ENCODE measurements at regions not wholly inside any gene's neighbourhood (a gene's known extent, or its start where the extent isn't known, plus 50 kb on each side); places are given as distances from the start of the nearest gene placed in this dataset.

DNA sequence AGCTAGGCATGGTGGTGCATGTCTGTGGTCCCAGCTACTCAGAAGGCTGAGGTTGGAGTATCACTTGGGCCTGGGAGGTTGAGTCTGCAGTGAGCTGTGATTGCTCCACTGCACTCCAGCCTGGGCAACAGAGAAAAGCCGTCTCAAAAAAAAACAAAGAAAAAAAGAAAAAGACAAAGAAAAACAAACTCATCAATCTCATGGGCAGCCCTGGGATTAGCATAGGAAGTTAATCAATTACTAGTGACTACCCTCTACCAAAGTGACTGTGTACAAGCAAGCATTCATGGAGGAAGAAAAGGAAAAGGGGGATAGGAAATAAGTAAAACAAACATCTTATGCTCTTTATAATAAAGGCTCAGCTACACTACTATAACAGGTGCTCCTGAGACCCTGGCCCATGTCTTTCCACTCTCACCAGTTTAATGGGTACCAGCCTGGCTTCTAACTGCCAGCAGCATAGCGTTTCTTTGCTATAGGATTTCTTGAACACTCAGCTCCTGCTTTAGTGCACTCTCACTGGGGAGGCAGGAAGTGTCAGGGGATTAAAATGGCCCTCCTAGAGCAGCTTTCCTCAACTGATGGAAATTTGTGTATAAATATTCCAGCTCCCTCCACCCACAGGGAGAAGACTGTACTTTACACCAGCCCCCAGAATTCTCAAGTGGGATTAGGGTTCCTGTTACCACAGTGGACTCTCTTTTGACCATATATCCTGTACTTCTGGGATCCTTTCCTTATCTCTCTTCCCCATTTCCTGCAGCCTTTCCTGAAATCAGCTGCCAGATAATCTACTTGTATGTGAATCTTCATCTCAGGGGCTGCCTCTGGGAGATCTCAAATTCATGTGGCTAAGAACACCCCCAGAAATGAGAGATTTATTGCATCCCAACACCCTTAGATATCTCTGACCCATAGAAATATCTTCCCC, 91.3 kb upstream of the GLS start:
- TF ChIP-seq CTCF (IDR thresholded peaks at IDR 0.05), result no peak
- TF ChIP-seq POLR2A (IDR thresholded peaks at IDR 0.05), result no peak
